ENCODE measurements at regions not wholly inside any gene's neighbourhood (a gene's known extent, or its start where the extent isn't known, plus 50 kb on each side); places are given as distances from the start of the nearest gene placed in this dataset.

- H2BK12ac ChIP-seq (ENCODE audit: low read length), result no peak overlapping the region
- no peak overlapping the region for H4K8ac ChIP-seq (ENCODE audit: low read depth, low read length)
- H3K9me3 ChIP-seq (replicated peaks in 1 of 2; ENCODE audit: control insufficient read depth in 2 of 2, insufficient read depth in 1 of 2, low read depth in 1 of 2, low read length in 2 of 2), result peaks cover 0 to 2% of the 10 kb centered on the region in 2 donors
- no peak overlapping the region for H3K14ac ChIP-seq (ENCODE audit: low read length)
- no CpG with 5 or more reads among the region's 2 CpGs for WGBS, 2 donors (ENCODE audit: extremely low coverage in 2 of 2, insufficient read length in 2 of 2, insufficient replicate concordance in 1 of 2)
- no peak overlapping the region for H3K4me2 ChIP-seq (ENCODE audit: insufficient read depth, low read length, poor library complexity, severe bottlenecking)
- H3K79me1 ChIP-seq (ENCODE audit: low read depth, low read length), result no peaks in the 10 kb centered on the region
- H3K9ac ChIP-seq (ENCODE audit: low read depth, low read length, poor library complexity), result no peak overlapping the region
- no peaks in the 10 kb centered on the region for H3K36me3 ChIP-seq (replicated peaks in 1 of 2; ENCODE audit: control insufficient read depth in 2 of 2, insufficient read depth in 2 of 2, low read length in 2 of 2)
- H3K18ac ChIP-seq (ENCODE audit: low read length), result no peak overlapping the region
- H2AFZ ChIP-seq (ENCODE audit: low read length), result no peak overlapping the region
- H3K23ac ChIP-seq (ENCODE audit: low read depth, low read length, poor library complexity), result no peak overlapping the region
- no peak for DNase-seq (ENCODE audit: low spot score)
- H2BK5ac ChIP-seq (ENCODE audit: low read length), result no peak overlapping the region
- H3K27ac ChIP-seq (replicated peaks; ENCODE audit: low read length), result no peak overlapping the region
- no peak overlapping the region for H4K91ac ChIP-seq (ENCODE audit: low read depth, low read length, poor library complexity)
- no peaks in the 10 kb centered on the region for H3K27me3 ChIP-seq (ENCODE audit: control insufficient read depth in 3 of 3, insufficient read depth in 3 of 3, low read depth in 1 of 3, low read length in 3 of 3)
- H3K4me1 ChIP-seq (ENCODE audit: control insufficient read depth in 2 of 2, insufficient read depth in 1 of 2, low read depth in 1 of 2, low read length in 2 of 2), result no peaks in the 10 kb centered on the region
- no peak overlapping the region for H3K4me3 ChIP-seq (ENCODE audit: low read length in 2 of 2)
- H2AK5ac ChIP-seq (ENCODE audit: low read depth, low read length), result no peak overlapping the region
- H2BK120ac ChIP-seq (ENCODE audit: low read depth, low read length), result no peak overlapping the region
- no peak overlapping the region for H2BK15ac ChIP-seq (ENCODE audit: low read length)
- no peak overlapping the region for H3K4ac ChIP-seq (ENCODE audit: low read length)
Observed at GRCh38 chr1:67514786-67515185, 84.6 kb upstream of the SERBP1 start.

GRCh38 chr1:67515324-67516080 is 85.3 kb upstream of the SERBP1 start:
- H2BK12ac ChIP-seq (ENCODE audit: low read length), result no peak overlapping the region
- H3K23ac ChIP-seq (ENCODE audit: low read depth, low read length, poor library complexity), result no peak overlapping the region
- H2AK5ac ChIP-seq (ENCODE audit: low read depth, low read length), result no peak overlapping the region
- no peaks in the 10 kb centered on the region for H3K27me3 ChIP-seq (ENCODE audit: control insufficient read depth in 3 of 3, insufficient read depth in 3 of 3, low read depth in 1 of 3, low read length in 3 of 3)
- no peak overlapping the region for H3K27ac ChIP-seq (replicated peaks; ENCODE audit: low read length)
- H2AFZ ChIP-seq (ENCODE audit: low read length), result no peak overlapping the region
- no peaks in the 10 kb centered on the region for H3K4me1 ChIP-seq (ENCODE audit: control insufficient read depth in 2 of 2, insufficient read depth in 1 of 2, low read depth in 1 of 2, low read length in 2 of 2)
- H3K4me2 ChIP-seq (ENCODE audit: insufficient read depth, low read length, poor library complexity, severe bottlenecking), result no peak overlapping the region
- no CpG with 5 or more reads among the region's 2 CpGs for WGBS, 2 donors (ENCODE audit: extremely low coverage in 2 of 2, insufficient read length in 2 of 2, insufficient replicate concordance in 1 of 2)
- no peak overlapping the region for H2BK15ac ChIP-seq (ENCODE audit: low read length)
- no peak overlapping the region for H3K18ac ChIP-seq (ENCODE audit: low read length)
- no peak overlapping the region for H2BK120ac ChIP-seq (ENCODE audit: low read depth, low read length)
- H3K4me3 ChIP-seq (ENCODE audit: low read length in 2 of 2), result no peak overlapping the region
- H3K14ac ChIP-seq (ENCODE audit: low read length), result no peak overlapping the region
- DNase-seq (ENCODE audit: low spot score), result no peak
- no peak overlapping the region for H4K8ac ChIP-seq (ENCODE audit: low read depth, low read length)
- H3K79me1 ChIP-seq (ENCODE audit: low read depth, low read length), result no peaks in the 10 kb centered on the region
- H3K4ac ChIP-seq (ENCODE audit: low read length), result no peak overlapping the region
- peaks cover 0 to 2% of the 10 kb centered on the region in 2 donors for H3K9me3 ChIP-seq (replicated peaks in 1 of 2; ENCODE audit: control insufficient read depth in 2 of 2, insufficient read depth in 1 of 2, low read depth in 1 of 2, low read length in 2 of 2)
- H2BK5ac ChIP-seq (ENCODE audit: low read length), result no peak overlapping the region
- no peaks in the 10 kb centered on the region for H3K36me3 ChIP-seq (replicated peaks in 1 of 2; ENCODE audit: control insufficient read depth in 2 of 2, insufficient read depth in 2 of 2, low read length in 2 of 2)
- no peak overlapping the region for H3K9ac ChIP-seq (ENCODE audit: low read depth, low read length, poor library complexity)
- H4K91ac ChIP-seq (ENCODE audit: low read depth, low read length, poor library complexity), result no peak overlapping the region

- H3K14ac ChIP-seq (ENCODE audit: low read length), result no peak overlapping the region
- DNase-seq (ENCODE audit: low spot score), result no peak
- H3K9me3 ChIP-seq (replicated peaks in 1 of 2; ENCODE audit: control insufficient read depth in 2 of 2, insufficient read depth in 1 of 2, low read depth in 1 of 2, low read length in 2 of 2), result peaks cover 0 to 2% of the 10 kb centered on the region in 2 donors
- H3K27me3 ChIP-seq (ENCODE audit: control insufficient read depth in 3 of 3, insufficient read depth in 3 of 3, low read depth in 1 of 3, low read length in 3 of 3), result no peaks in the 10 kb centered on the region
- no peak overlapping the region for H3K9ac ChIP-seq (ENCODE audit: low read depth, low read length, poor library complexity)
- H3K23ac ChIP-seq (ENCODE audit: low read depth, low read length, poor library complexity), result no peak overlapping the region
- no peak overlapping the region for H2BK120ac ChIP-seq (ENCODE audit: low read depth, low read length)
- H4K91ac ChIP-seq (ENCODE audit: low read depth, low read length, poor library complexity), result no peak overlapping the region
- H2BK5ac ChIP-seq (ENCODE audit: low read length), result no peak overlapping the region
- no peak overlapping the region for H3K27ac ChIP-seq (replicated peaks; ENCODE audit: low read length)
- H3K18ac ChIP-seq (ENCODE audit: low read length), result no peak overlapping the region
- no peaks in the 10 kb centered on the region for H3K36me3 ChIP-seq (replicated peaks in 1 of 2; ENCODE audit: control insufficient read depth in 2 of 2, insufficient read depth in 2 of 2, low read length in 2 of 2)
- no peak overlapping the region for H4K8ac ChIP-seq (ENCODE audit: low read depth, low read length)
- no peak overlapping the region for H2AK5ac ChIP-seq (ENCODE audit: low read depth, low read length)
- H3K4me2 ChIP-seq (ENCODE audit: insufficient read depth, low read length, poor library complexity, severe bottlenecking), result no peak overlapping the region
- no peak overlapping the region for H3K4me3 ChIP-seq (ENCODE audit: low read length in 2 of 2)
- no peaks in the 10 kb centered on the region for H3K4me1 ChIP-seq (ENCODE audit: control insufficient read depth in 2 of 2, insufficient read depth in 1 of 2, low read depth in 1 of 2, low read length in 2 of 2)
- H2BK15ac ChIP-seq (ENCODE audit: low read length), result no peak overlapping the region
- H3K79me1 ChIP-seq (ENCODE audit: low read depth, low read length), result no peaks in the 10 kb centered on the region
- H2BK12ac ChIP-seq (ENCODE audit: low read length), result no peak overlapping the region
- H2AFZ ChIP-seq (ENCODE audit: low read length), result no peak overlapping the region
- no peak overlapping the region for H3K4ac ChIP-seq (ENCODE audit: low read length)
Observed at GRCh38 chr1:67517046-67517445, 86.8 kb upstream of the SERBP1 start.

- no peaks in the 10 kb centered on the region for H3K36me3 ChIP-seq (replicated peaks in 1 of 2; ENCODE audit: control insufficient read depth in 2 of 2, insufficient read depth in 2 of 2, low read length in 2 of 2)
- H3K9me3 ChIP-seq (replicated peaks in 1 of 2; ENCODE audit: control insufficient read depth in 2 of 2, insufficient read depth in 1 of 2, low read depth in 1 of 2, low read length in 2 of 2), result no peaks in the 10 kb centered on the region
- H4K8ac ChIP-seq (ENCODE audit: low read depth, low read length), result no peak overlapping the region
- no peaks in the 10 kb centered on the region for H3K79me1 ChIP-seq (ENCODE audit: low read depth, low read length)
- H3K4me1 ChIP-seq (ENCODE audit: control insufficient read depth in 2 of 2, insufficient read depth in 1 of 2, low read depth in 1 of 2, low read length in 2 of 2), result peaks cover 0 to 1% of the 10 kb centered on the region in 2 donors
- no peaks in the 10 kb centered on the region for H3K27me3 ChIP-seq (ENCODE audit: control insufficient read depth in 3 of 3, insufficient read depth in 3 of 3, low read depth in 1 of 3, low read length in 3 of 3)
- H3K18ac ChIP-seq (ENCODE audit: low read length), result no peak overlapping the region
- H3K9ac ChIP-seq (ENCODE audit: low read depth, low read length, poor library complexity), result no peak overlapping the region
- H2BK120ac ChIP-seq (ENCODE audit: low read depth, low read length), result no peak overlapping the region
- H2BK12ac ChIP-seq (ENCODE audit: low read length), result no peak overlapping the region
- no peak overlapping the region for H4K91ac ChIP-seq (ENCODE audit: low read depth, low read length, poor library complexity)
- H3K14ac ChIP-seq (ENCODE audit: low read length), result no peak overlapping the region
- no peak overlapping the region for H2AK5ac ChIP-seq (ENCODE audit: low read depth, low read length)
- WGBS, 2 donors (ENCODE audit: extremely low coverage in 2 of 2, insufficient read length in 2 of 2, insufficient replicate concordance in 1 of 2), result no CpG with 5 or more reads among the region's 4 CpGs
- H3K23ac ChIP-seq (ENCODE audit: low read depth, low read length, poor library complexity), result no peak overlapping the region
- no peak overlapping the region for H3K4me2 ChIP-seq (ENCODE audit: insufficient read depth, low read length, poor library complexity, severe bottlenecking)
- no peak overlapping the region for H2BK5ac ChIP-seq (ENCODE audit: low read length)
- no peak overlapping the region for H2AFZ ChIP-seq (ENCODE audit: low read length)
- H3K4me3 ChIP-seq (ENCODE audit: low read length in 2 of 2), result no peak overlapping the region
- DNase-seq (ENCODE audit: low spot score), result no peak
- no peak overlapping the region for H3K4ac ChIP-seq (ENCODE audit: low read length)
- no peak overlapping the region for H3K27ac ChIP-seq (replicated peaks; ENCODE audit: low read length)
- H2BK15ac ChIP-seq (ENCODE audit: low read length), result no peak overlapping the region
Observed at GRCh38 chr1:67522001-67522441, 91.8 kb upstream of the SERBP1 start.

Measured in neuronal stem cell (in vitro differentiated cells).